ENCODE measurements at regions not wholly inside any gene's neighbourhood (a gene's known extent, or its start where the extent isn't known, plus 50 kb on each side); places are given as distances from the start of the nearest gene placed in this dataset.

- Histone ChIP-seq H3K4me3 (ENCODE audit: low read depth, low read length) (no peak overlapping the region), H3K36me3 (ENCODE audit: control insufficient read depth, insufficient read depth, low read length) (no peaks in the 10 kb centered on the region), H3K27me3 (ENCODE audit: control insufficient read depth, insufficient read depth, low read length) (no peaks in the 10 kb centered on the region)
- POLR2A ChIA-PET = no interaction called here
- no peak for TF ChIP-seq CTCF (IDR thresholded peaks at IDR 0.05; ENCODE audit: insufficient read depth, low read depth, low read length)
- CTCF ChIA-PET = no interaction called here
- DNase-seq (ENCODE audit: low read depth) = no peak
These were observed 822.1 kb downstream of the GALR1 start for GRCh38 chr18:78071776-78072175.

GRCh38 chr18:78072375-78072774, 822.7 kb downstream of the GALR1 start:
- no peak for DNase-seq (ENCODE audit: low read depth)
- no peaks in the 10 kb centered on the region for H3K36me3 ChIP-seq (ENCODE audit: control insufficient read depth, insufficient read depth, low read length)
- no peaks in the 10 kb centered on the region for H3K27me3 ChIP-seq (ENCODE audit: control insufficient read depth, insufficient read depth, low read length)
- ChIA-PET CTCF (no interaction called here), POLR2A (no interaction called here)
- TF ChIP-seq CTCF (IDR thresholded peaks at IDR 0.05; ENCODE audit: insufficient read depth, low read depth, low read length) = no peak
- no peak overlapping the region for H3K4me3 ChIP-seq (ENCODE audit: low read depth, low read length)

- H3K36me3 ChIP-seq (ENCODE audit: control insufficient read depth, insufficient read depth, low read length) = no peaks in the 10 kb centered on the region
- CTCF ChIA-PET = no interaction called here
- POLR2A ChIA-PET = no interaction called here
These were observed 823.6 kb downstream of the GALR1 start for GRCh38 chr18:78073275-78073674.

GRCh38 chr18:78074400-78075020, 824.9 kb downstream of the GALR1 start:
- TF ChIP-seq CTCF (IDR thresholded peaks at IDR 0.05; ENCODE audit: insufficient read depth, low read depth, low read length) = no peak
- Histone ChIP-seq H3K27me3 (ENCODE audit: control insufficient read depth, insufficient read depth, low read length) (no peaks in the 10 kb centered on the region), H3K36me3 (ENCODE audit: control insufficient read depth, insufficient read depth, low read length) (no peaks in the 10 kb centered on the region), H3K4me3 (ENCODE audit: low read depth, low read length) (no peak overlapping the region)
- no peak for DNase-seq (ENCODE audit: low read depth)
- ChIA-PET POLR2A (no interaction called here), CTCF (no interaction called here)

More at GRCh38 chr18:78073275-78073674, 823.6 kb downstream of the GALR1 start:
- no peak for DNase-seq (ENCODE audit: low read depth)
- Histone ChIP-seq H3K4me3 (ENCODE audit: low read depth, low read length) (no peak overlapping the region), H3K27me3 (ENCODE audit: control insufficient read depth, insufficient read depth, low read length) (no peaks in the 10 kb centered on the region)
- no peak for TF ChIP-seq CTCF (IDR thresholded peaks at IDR 0.05; ENCODE audit: insufficient read depth, low read depth, low read length)

GRCh38 chr18:78080081-78080480, 830.4 kb downstream of the GALR1 start:
- DNase-seq (ENCODE audit: low read depth) = no peak
- H3K4me3 ChIP-seq (ENCODE audit: low read depth, low read length) = no peak overlapping the region
- ChIA-PET POLR2A (no interaction called here), CTCF (interaction anchor here (0.5 kb wide), 1 partner anchor 146 kb away, joined by 3 read pairs; no protein-coding TSS in a partner anchor)
- TF ChIP-seq CTCF (IDR thresholded peaks at IDR 0.05; ENCODE audit: insufficient read depth, low read depth, low read length) = no peak
- H3K36me3 ChIP-seq (ENCODE audit: control insufficient read depth, insufficient read depth, low read length) = no peaks in the 10 kb centered on the region
- no peaks in the 10 kb centered on the region for H3K27me3 ChIP-seq (ENCODE audit: control insufficient read depth, insufficient read depth, low read length)
